HepG2 (cell line): ENCODE measurements at regions not wholly inside any gene's neighbourhood (a gene's known extent, or its start where the extent isn't known, plus 50 kb on each side); places are given as distances from the start of the nearest gene placed in this dataset.
"Not testable (repeated sequence)": the region's sequence is repeated elsewhere in the genome, so short reads cannot be mapped to it uniquely, and the experiment has no call there.

Experiments used
- ATAC-seq: fragments of 200-7000 bp; cut with Tn5 transposase; 3 replicates; pipeline ENCODE4 v1.9.1; 2020; ENCODE audit warnings: mild to moderate bottlenecking, moderate library complexity
- BruUV-seq: library from RNA; stranded (reverse); fragments of 400-500 nt; replicated peaks from 2 replicates; lab custom pipeline; 2021; lab: Mats Ljungman, UMichigan
- CTCF ChIA-PET: fragments of 300-600 bp; formaldehyde crosslinking; extraction: SDS; loops from one replicate; lab custom pipeline; 2021; ENCODE audit warnings: low total read pairs, inconsistent platforms, low intra/inter-chr PET ratio; lab: Yijun Ruan, JAX
- POLR2A ChIA-PET: fragments of 350-600 bp; sonication (Branson Sonifier 250); formaldehyde crosslinking; loops from one replicate; lab custom pipeline; 2020; ENCODE audit warnings: antibody characterized with exemption, inconsistent platforms; lab: Yijun Ruan, JAX
- DNase-seq: peaks from one replicate; pipeline ENCODE4 v3.0.0-alpha.2; 2015; ENCODE audit warnings: low spot score
- FAIRE-seq: peaks from 3 replicates; lab custom pipeline; 2011; peaks lifted over from hg19 to GRCh38; lab: Jason Lieb, UNC
- H2AFZ ChIP-seq: one replicate; pipeline ENCODE4 v1.6.1; 2011; ENCODE audit warnings: low read length, inconsistent platforms
- H3K27ac ChIP-seq: fragments of 300-600 bp; 3 replicates; pipeline ENCODE4 v1.8.0; 2011; ENCODE audit warnings: mixed run types, mild to moderate bottlenecking, mixed read lengths, low read length, inconsistent platforms; ENCODE audit not compliant: insufficient read depth; ENCODE audit errors: extremely low read length
- H3K27me3 ChIP-seq, 2 experiments: fragments of 200-600 bp in 1 of 2; 2 replicates in 1 of 2; 3 replicates in 1 of 2; pipeline versions ENCODE4 v1.6.0 to v1.8.0; 2011; ENCODE audit warnings: low read length in 2 of 2, mild to moderate bottlenecking in 2 of 2, moderate library complexity in 2 of 2, inconsistent platforms in 1 of 2; ENCODE audit not compliant: insufficient read depth in 2 of 2, control insufficient read depth in 1 of 2
- H3K36me3 ChIP-seq, 2 experiments: fragments of 200-600 bp in 1 of 2; replicated peaks in 1 of 2; 2 replicates in 1 of 2; 3 replicates in 1 of 2; pipeline versions ENCODE4 v1.5.1 to v1.8.0; 2011; ENCODE audit warnings: low read length in 2 of 2, inconsistent platforms in 1 of 2; ENCODE audit not compliant: insufficient read depth in 2 of 2, control insufficient read depth in 1 of 2
- H3K4me1 ChIP-seq: 2 replicates; pipeline ENCODE4 v1.5.1; 2012; ENCODE audit warnings: low read length, inconsistent platforms; ENCODE audit not compliant: insufficient read depth
- H3K4me2 ChIP-seq: 2 replicates; pipeline ENCODE4 v1.6.0; 2011; ENCODE audit warnings: low read depth, low read length, inconsistent platforms
- H3K4me3 ChIP-seq, 3 experiments: fragments of 200-600 bp in 1 of 3; sonication (generic), shearing (Covaris generic) in 1 of 3; replicated peaks in 1 of 3; 2 replicates each; pipeline ENCODE4 v1.5.1; 2011 to 2016; ENCODE audit warnings: low read length in 3 of 3, inconsistent platforms in 2 of 3, low read depth in 2 of 3, mild to moderate bottlenecking in 2 of 3, control low read depth in 1 of 3, mixed read lengths in 1 of 3; ENCODE audit not compliant: insufficient read depth in 1 of 3
- H3K79me2 ChIP-seq: one replicate; pipeline ENCODE4 v1.6.1; 2011; ENCODE audit warnings: low read length, inconsistent platforms; ENCODE audit not compliant: insufficient read depth
- H3K9ac ChIP-seq: 2 replicates; pipeline ENCODE4 v1.6.0; 2011; ENCODE audit warnings: mild to moderate bottlenecking, low read depth, low read length, inconsistent platforms; ENCODE audit not compliant: insufficient read depth
- H3K9me3 ChIP-seq: 2 replicates; pipeline ENCODE4 v1.5.1; 2012; ENCODE audit warnings: mild to moderate bottlenecking, low read length
- H4K20me1 ChIP-seq: 2 replicates; pipeline ENCODE4 v1.6.0; 2011; ENCODE audit warnings: inconsistent platforms, mild to moderate bottlenecking, low read length, moderate library complexity; ENCODE audit not compliant: insufficient read depth
- MNT ChIP-seq: fragments of 450-650 bp; IDR thresholded peaks from 2 replicates; pipeline ENCODE4 v1.6.1; 2016
- WGBS: methylation state at CpG from one replicate; pipeline ENCODE4 v1.1.6; 2017; ENCODE audit warnings: low lambda C conversion rate; 5-methylcytosine and 5-hydroxymethylcytosine counted together
- in situ Hi-C: cut with HindIII; loops from 2 replicates; pipeline ENCODE4 v1.10.0; 2017; ENCODE audit warnings: low pct_unique_long_range_greater_than_20kb; ENCODE audit not compliant: extremely low pct_ligation_motif_present
- intact Hi-C: fragments of 100-400 bp; cut with micrococcal nuclease; formaldehyde crosslinking; loops from one replicate; pipeline ENCODE4 v1.10.0; 2022; ENCODE audit not compliant: unreplicated experiment

DNA sequence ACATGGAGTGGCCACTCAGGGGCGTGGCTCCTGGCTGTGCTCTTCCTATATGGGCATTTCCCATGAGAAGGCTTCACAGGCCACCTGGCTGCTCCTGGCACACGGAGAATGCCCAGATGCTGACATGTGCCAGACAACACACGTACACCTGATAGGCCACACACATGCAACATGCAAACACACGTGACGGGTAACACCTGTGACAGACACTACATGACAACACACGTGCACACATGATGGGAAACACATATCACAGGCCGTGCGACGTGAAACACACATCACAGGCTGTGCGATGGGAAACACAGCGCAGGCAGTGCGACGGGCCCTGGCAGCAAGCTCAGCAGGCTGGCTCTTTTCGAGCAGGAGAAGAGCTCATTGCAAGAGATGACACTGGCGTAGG is 94.3 kb upstream of the HMX1 start:
- H3K36me3 ChIP-seq, H3K9ac ChIP-seq, CTCF ChIA-PET, H3K4me2 ChIP-seq, H3K9me3 ChIP-seq, H3K27ac ChIP-seq, intact Hi-C loops, H3K4me3 ChIP-seq, DNase-seq, H3K27me3 ChIP-seq, H3K4me1 ChIP-seq, POLR2A ChIA-PET, in situ Hi-C loops, H2AFZ ChIP-seq, ATAC-seq, H3K79me2 ChIP-seq, H4K20me1 ChIP-seq, BruUV-seq, FAIRE-seq: not testable (repeated sequence)
- peak; percentile 94 for TF ChIP-seq MNT
- WGBS = 47% methylated on average over 3 of the region's 15 CpGs

GRCh38 chr4:8964201-8964788 is 92.7 kb upstream of the HMX1 start:
- intact Hi-C loops, DNase-seq, in situ Hi-C loops, H2AFZ ChIP-seq, H3K36me3 ChIP-seq, POLR2A ChIA-PET, BruUV-seq, H3K4me1 ChIP-seq, H4K20me1 ChIP-seq, H3K9ac ChIP-seq, CTCF ChIA-PET, H3K9me3 ChIP-seq, H3K27me3 ChIP-seq, H3K4me3 ChIP-seq, H3K27ac ChIP-seq, H3K79me2 ChIP-seq, H3K4me2 ChIP-seq, ATAC-seq, FAIRE-seq: not testable (repeated sequence)
- WGBS = 69% methylated on average over 17 of the region's 40 CpGs

DNA sequence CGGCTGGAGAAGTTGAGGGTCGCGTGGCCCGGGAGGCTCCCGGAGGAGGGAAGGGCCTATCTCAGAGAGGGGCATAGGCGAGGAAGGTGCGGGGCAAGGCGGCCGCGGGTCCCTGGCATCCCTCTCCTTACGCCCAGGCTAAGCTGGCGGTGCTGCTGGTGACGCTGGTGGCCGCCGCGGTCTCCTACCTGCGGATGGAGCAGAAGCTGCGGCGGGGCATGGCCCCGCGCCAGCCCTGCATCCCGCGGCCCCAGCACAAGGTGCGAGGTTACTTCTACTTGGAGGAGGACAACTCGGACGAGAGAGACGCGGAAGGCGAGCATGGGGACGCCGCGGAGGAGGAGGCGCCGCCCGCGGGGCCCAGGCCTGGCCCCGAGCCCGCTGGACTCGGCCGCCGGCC is 91.9 kb upstream of the HMX1 start:
- in situ Hi-C loops, H3K36me3 ChIP-seq, H3K9me3 ChIP-seq, FAIRE-seq, H3K27me3 ChIP-seq, CTCF ChIA-PET, H3K9ac ChIP-seq, H4K20me1 ChIP-seq, intact Hi-C loops, H3K4me1 ChIP-seq, H3K4me2 ChIP-seq, DNase-seq, H2AFZ ChIP-seq, ATAC-seq, POLR2A ChIA-PET, H3K4me3 ChIP-seq, BruUV-seq, H3K27ac ChIP-seq, H3K79me2 ChIP-seq: not testable (repeated sequence)
- WGBS = 24% methylated on average over 17 of the region's 41 CpGs
